B cell (primary cell): ENCODE measurements at regions not wholly inside any gene's neighbourhood (a gene's known extent, or its start where the extent isn't known, plus 50 kb on each side); places are given as distances from the start of the nearest gene placed in this dataset.

Source experiments
- EZH2 ChIP-seq: IDR thresholded peaks from 2 replicates; pipeline ENCODE4 v1.6.1; 2012; ENCODE audit warnings: borderline replicate concordance, low read depth, mild to moderate bottlenecking, moderate library complexity, low read length; ENCODE audit not compliant: insufficient read depth, poor library complexity, severe bottlenecking
- TF ChIP-seq, protein P1 (sequence below): fragments of 200-600 bp; IDR thresholded peaks from one replicate; pipeline ENCODE4 v1.8.0; 2022; ENCODE audit warnings: antibody characterized with exemption, mild to moderate bottlenecking

DNA sequence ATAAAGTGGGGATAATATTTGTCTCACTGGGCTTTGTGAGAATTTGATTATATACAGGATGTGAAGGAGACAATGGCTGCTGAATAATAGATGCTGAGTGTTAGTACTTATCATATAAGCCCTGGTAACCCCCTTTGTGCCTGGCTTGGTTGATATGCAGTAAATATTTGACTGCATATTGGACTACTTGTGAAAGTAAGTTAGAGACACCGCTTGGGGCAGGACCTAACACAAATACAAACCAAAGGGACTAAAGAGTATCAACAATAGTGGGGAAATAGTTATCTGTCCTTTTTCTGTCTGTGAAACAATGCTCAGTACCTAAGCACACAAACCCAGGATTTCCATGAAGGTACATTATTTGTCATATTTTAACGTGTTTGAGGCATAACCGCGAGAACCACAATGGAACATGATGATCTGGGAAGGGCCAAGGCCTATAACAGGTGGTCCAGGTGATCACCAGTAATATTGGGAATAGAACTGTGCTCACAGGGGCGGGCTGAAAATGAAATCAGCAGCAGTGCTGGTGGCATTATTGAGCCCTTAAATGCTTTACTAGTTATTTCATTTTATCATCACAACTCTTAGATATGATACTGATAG, 138.2 kb upstream of the SMARCA2 start:
- no peak for TF ChIP-seq EZH2
- TF ChIP-seq, protein P1, sequence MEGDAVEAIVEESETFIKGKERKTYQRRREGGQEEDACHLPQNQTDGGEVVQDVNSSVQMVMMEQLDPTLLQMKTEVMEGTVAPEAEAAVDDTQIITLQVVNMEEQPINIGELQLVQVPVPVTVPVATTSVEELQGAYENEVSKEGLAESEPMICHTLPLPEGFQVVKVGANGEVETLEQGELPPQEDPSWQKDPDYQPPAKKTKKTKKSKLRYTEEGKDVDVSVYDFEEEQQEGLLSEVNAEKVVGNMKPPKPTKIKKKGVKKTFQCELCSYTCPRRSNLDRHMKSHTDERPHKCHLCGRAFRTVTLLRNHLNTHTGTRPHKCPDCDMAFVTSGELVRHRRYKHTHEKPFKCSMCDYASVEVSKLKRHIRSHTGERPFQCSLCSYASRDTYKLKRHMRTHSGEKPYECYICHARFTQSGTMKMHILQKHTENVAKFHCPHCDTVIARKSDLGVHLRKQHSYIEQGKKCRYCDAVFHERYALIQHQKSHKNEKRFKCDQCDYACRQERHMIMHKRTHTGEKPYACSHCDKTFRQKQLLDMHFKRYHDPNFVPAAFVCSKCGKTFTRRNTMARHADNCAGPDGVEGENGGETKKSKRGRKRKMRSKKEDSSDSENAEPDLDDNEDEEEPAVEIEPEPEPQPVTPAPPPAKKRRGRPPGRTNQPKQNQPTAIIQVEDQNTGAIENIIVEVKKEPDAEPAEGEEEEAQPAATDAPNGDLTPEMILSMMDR, result no peak
